ENCODE measurements at regions not wholly inside any gene's neighbourhood (a gene's known extent, or its start where the extent isn't known, plus 50 kb on each side); places are given as distances from the start of the nearest gene placed in this dataset.

DNA sequence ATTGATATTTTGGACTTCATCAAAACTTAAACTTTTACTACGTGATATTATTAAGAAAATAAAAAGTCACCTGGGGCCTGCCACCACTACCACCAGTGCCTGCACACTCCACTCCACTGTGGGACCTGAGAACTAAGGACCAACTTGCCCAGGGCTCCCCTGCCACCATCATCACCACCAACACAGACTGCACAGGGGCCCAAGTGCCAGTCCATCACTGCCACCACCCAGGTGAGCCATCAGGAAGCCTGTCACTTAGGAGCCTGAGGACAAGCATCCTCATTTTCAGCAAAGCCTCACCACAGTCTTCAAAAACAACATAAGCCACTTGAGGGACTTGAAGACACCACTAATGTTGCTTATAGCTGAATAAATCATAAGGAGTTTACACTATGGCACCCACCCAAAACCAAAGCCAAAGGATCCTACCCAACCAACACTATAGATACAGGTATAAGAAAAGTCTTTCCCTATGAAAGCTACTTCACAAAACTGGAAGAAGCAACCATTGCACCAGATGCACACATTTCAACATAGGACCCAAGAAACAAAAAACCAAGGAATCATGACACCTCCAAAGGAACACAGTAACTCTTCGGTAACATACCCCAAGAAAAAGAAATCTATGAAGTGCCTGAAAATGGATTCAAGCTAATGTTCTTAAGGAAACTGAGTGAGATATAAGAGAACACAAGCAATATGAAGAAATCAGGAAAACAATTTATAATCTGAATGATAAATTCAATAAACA, 73.6 kb upstream of the GNAZ start:
- no peak for FAIRE-seq
- DNase-seq (ENCODE audit: extremely low spot score, insufficient read length, low read depth), result no peak

DNA sequence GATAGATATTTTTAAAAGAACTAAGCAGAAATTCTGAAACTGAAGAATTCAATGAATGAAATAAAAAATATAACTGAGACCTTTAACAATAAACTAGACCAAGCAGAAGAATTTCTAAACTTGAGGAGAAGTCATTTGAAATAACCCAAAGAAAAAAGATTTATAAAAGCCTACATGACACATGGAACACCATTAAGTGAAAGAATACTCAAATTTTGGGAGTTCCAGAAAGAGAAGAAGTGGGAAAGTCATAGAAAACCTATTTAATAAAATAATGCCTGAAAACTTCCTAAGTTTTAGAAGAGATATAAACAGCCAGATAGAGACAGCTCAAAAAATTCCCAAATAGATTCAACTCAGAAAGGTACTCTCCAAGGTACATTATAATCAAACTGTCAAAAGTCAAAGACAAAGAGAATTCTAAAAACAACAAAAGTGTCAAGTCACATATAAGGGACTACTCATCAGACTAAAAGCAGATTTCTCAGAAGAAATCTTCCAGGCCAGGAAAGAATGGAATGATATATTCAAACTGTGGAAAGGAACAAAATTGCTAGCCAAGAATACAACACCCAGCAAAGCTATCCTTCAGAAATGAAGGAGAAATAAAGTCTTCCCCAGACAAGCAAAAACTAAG, 72.9 kb upstream of the GNAZ start:
- no peak for FAIRE-seq
- DNase-seq (ENCODE audit: extremely low spot score, insufficient read length, low read depth), result no peak

DNA sequence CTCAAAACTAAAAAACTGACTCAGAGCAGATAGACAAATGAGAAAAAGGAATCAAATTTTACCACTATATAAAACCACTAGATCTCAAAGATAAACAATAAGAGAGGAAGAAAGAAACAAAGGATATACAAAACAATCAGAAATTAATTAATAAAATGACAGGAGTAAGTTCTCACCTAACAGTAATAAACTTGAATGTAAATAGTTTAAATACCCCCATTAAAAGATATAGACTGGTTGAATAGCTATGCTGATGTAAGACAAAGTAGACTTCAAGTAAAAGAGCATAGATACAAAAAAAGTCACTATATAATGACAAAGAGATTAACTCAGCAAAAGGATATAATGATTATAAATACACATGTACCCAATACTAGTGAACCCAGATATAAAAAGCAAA, 72.3 kb upstream of the GNAZ start:
- no peak for DNase-seq (ENCODE audit: extremely low spot score, insufficient read length, low read depth)
- no peak for FAIRE-seq

DNA sequence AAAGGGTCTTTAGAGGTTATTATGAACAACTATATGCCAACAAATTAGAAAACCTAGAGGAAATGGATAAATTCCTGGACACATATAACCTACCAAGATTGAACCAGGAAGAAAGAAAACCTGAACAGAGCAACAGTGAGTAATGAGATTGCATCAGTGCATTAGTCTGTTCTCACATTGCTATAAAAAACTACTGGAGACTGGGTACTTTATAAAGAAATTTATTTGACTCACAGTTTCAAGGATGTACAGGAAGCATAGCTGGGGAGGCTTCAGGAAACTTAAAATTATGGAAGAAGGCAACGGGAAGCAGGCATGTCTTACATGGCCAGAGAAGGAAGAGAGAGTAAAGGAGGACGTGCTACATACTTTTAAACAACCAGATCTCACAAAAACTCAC, 70.8 kb upstream of the GNAZ start:
- FAIRE-seq (no peak), DNase-seq (ENCODE audit: extremely low spot score, insufficient read length, low read depth) (no peak)

DNA sequence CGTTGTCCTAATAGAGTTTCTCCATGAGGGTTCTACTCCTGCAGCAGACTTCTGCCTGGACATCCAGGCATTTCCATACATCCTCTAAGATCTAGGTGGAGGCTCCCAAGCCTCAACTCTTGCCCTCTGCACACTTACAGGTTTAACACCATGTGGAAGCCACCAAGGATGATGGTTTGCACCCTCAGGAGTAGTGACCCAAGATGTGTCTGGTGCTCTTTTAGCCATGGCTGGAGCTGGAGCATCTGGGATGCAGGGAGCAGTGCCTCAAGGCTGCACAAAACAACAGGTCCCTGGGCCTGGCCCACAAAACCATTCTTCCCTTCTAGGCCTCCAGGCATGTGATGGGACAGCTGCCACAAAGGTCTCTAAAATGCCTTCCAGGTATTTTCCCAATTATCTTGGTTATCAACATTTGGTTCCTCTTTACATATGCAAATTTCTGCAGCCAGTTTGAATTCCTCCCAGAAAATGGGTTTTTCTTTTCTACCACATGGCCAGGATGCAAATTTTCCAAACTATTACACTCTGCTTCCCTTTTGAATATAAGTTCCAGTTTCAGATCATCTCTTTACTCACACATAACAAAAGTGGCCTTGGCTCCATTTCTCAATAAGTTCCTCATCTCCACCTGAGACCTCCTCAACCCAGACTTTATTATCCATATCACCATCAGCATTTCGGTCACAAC, 69.5 kb upstream of the GNAZ start:
- FAIRE-seq, result no peak
- no peak for DNase-seq (ENCODE audit: extremely low spot score, insufficient read length, low read depth)

DNA sequence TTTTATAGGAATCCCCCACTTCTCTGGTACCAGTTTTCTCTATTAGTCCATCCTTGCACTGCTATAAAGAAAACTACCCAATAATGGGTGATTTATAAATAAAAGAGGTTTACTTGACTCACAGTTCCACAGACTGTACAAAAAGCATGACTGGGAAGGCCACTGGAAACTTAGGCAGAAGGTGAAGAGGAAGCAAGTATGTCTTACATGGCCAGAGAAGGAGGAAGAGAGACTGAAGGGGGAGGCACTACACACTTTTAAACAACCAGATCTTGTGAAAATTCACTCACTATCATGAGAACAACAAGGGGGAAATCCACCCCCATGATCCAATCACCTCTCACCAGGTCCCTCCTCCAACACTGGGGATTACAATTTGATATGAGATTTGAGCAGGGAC, 68.9 kb upstream of the GNAZ start:
- no peak for DNase-seq (ENCODE audit: extremely low spot score, insufficient read length, low read depth)
- FAIRE-seq, result no peak

DNA sequence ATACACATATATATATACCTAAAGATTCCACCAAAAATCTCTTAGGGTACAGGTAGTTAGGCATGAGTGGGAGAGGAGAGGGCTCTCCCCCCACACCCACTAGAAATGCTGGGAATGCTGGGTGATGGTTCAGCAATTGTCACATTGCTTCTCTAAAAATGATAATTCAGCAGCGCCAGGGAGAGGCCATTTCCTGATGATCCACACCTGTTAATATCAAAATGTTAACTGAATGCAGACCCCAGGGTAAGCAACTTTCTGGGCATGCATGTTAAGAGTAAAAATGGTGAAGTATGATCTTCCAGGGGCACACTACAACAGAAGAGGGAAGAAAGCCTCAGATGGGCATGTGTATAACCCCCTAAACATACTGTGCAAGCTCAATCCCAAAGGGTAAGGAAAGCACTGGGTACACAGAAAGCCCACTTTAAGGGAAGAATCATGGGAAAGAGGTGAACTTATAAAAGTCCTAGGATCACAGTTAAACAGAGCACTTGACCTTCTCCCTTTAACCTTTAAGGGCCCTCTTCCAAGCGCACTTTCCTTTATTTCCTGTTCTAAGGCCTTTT, 67.6 kb upstream of the GNAZ start:
- FAIRE-seq (no peak), DNase-seq (ENCODE audit: extremely low spot score, insufficient read length, low read depth) (no peak)

DNA sequence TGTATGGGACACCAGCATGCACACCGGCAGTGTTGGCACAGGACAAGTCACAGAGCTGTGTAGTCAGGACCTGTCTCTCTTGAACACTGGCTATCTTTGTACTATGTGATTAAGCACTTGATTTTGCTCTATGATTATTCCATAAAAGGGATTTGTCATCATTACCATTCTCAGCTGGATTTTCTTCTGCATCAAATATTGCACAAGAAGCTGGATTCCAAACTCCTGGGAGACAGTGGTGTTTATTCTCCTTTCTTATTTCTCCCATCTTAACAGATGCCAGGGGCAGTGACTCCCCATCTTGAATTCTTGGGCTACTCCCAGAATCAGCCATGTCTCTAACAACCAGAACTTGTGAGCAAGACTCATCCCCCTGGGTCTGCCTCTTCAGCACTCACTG, 62.5 kb upstream of the GNAZ start:
- no peak for DNase-seq (ENCODE audit: extremely low spot score, insufficient read length, low read depth)
- FAIRE-seq, result no peak

DNA sequence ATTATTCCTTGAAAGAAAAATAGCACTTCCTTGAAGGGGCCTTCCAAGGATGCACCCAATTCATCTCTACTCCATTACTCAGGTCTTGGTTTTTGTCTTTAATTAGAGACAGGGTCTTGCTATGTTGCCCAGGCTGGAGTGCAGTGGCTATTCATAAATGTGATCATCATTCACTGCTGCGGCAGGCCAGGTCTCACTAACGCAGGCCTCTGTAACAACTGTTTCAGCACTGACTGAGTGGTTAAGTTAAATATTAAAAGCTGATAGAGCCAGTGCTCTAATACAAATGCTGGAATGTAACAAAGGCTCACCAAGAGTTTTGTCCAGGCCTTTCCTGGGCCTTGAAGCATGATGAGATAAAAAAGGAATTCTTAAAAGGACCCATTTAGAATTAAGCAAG, 61.4 kb upstream of the GNAZ start:
- no peak for DNase-seq (ENCODE audit: extremely low spot score, insufficient read length, low read depth)
- FAIRE-seq, result no peak
